MM.1S (cell line): ENCODE measurements at regions not wholly inside any gene's neighbourhood (a gene's known extent, or its start where the extent isn't known, plus 50 kb on each side); places are given as distances from the start of the nearest gene placed in this dataset.

ENCODE experiments used
- DNase-seq: peaks from one replicate; pipeline ENCODE4 v3.0.0-alpha.2; 2015
- H2AFZ ChIP-seq: fragments of 300-600 bp; sonication (generic); 2 replicates; pipeline ENCODE4 v1.6.0; 2016; ENCODE audit warnings: antibody characterized with exemption, low read length
- H3F3A ChIP-seq: fragments of 300-600 bp; sonication (generic); 2 replicates; pipeline ENCODE4 v1.6.1; 2016; ENCODE audit warnings: mild to moderate bottlenecking, antibody characterized with exemption, low read length, moderate library complexity, mixed read lengths; ENCODE audit not compliant: insufficient read depth
- H3K27ac ChIP-seq: fragments of 300-600 bp; sonication (generic); 2 replicates; pipeline ENCODE4 v1.5.1; 2016; ENCODE audit warnings: mild to moderate bottlenecking, low read length
- H3K27me3 ChIP-seq: fragments of 300-600 bp; sonication (generic); replicated peaks from 2 replicates; pipeline ENCODE4 v1.6.0; 2016; ENCODE audit warnings: low read length; ENCODE audit not compliant: insufficient read depth
- H3K36me3 ChIP-seq: fragments of 300-600 bp; sonication (generic); replicated peaks from 2 replicates; pipeline ENCODE4 v1.6.1; 2016; ENCODE audit warnings: mild to moderate bottlenecking, low read length, mixed read lengths; ENCODE audit not compliant: insufficient read depth
- H3K4me1 ChIP-seq: fragments of 300-600 bp; sonication (generic); 2 replicates; pipeline ENCODE4 v1.6.1; 2016; ENCODE audit warnings: low read length, mixed read lengths
- H3K4me2 ChIP-seq: fragments of 300-600 bp; sonication (generic); 2 replicates; pipeline ENCODE4 v1.6.0; 2016; ENCODE audit warnings: low read depth, low read length
- H3K4me3 ChIP-seq: fragments of 300-600 bp; sonication (generic); 2 replicates; pipeline ENCODE4 v1.5.1; 2016; ENCODE audit warnings: low read length, mixed read lengths
- H3K79me2 ChIP-seq: fragments of 300-600 bp; sonication (generic); 2 replicates; pipeline ENCODE4 v1.6.1; 2016; ENCODE audit warnings: mixed run types, low read length, mixed read lengths
- H3K9ac ChIP-seq: fragments of 300-600 bp; sonication (generic); 2 replicates; pipeline ENCODE4 v1.6.1; 2016; ENCODE audit warnings: low read length, mixed read lengths
- H3K9me2 ChIP-seq: fragments of 300-600 bp; sonication (generic); replicated peaks from 2 replicates; pipeline ENCODE4 v1.6.1; 2016; ENCODE audit warnings: mild to moderate bottlenecking, low read length, mixed read lengths; ENCODE audit not compliant: insufficient read depth
- H3K9me3 ChIP-seq: fragments of 300-600 bp; sonication (generic); replicated peaks from 2 replicates; pipeline ENCODE4 v1.6.1; 2016; ENCODE audit warnings: mild to moderate bottlenecking, low read length, mixed read lengths; ENCODE audit not compliant: insufficient read depth
- H4K20me1 ChIP-seq: fragments of 300-600 bp; sonication (generic); 2 replicates; pipeline ENCODE4 v1.6.1; 2016; ENCODE audit warnings: mild to moderate bottlenecking, low read length, moderate library complexity, mixed read lengths; ENCODE audit not compliant: insufficient read depth
- CTCF ChIP-seq: fragments of 300-600 bp; sonication (generic); IDR thresholded peaks from 2 replicates; pipeline ENCODE4 v1.5.1; 2016; ENCODE audit warnings: antibody characterized with exemption, low read length, mixed read lengths
- EZH2 ChIP-seq: fragments of 300-600 bp; sonication (generic); optimal IDR thresholded peaks from 2 replicates; pipeline ENCODE3; 2017; ENCODE audit warnings: low read depth, mild to moderate bottlenecking, antibody characterized with exemption, low read length, mixed read lengths
- EZH2phosphoT487 ChIP-seq: fragments of 300-600 bp; sonication (generic); IDR thresholded peaks from 2 replicates; pipeline ENCODE4 v1.6.1; 2018; ENCODE audit warnings: antibody characterized with exemption, low read length

- Histone ChIP-seq H3F3A (no peaks in the 10 kb centered on the region), H3K4me2 (no peak overlapping the region), H3K27me3 (no peaks in the 10 kb centered on the region), H3K27ac (no peak overlapping the region), H3K79me2 (no peaks in the 10 kb centered on the region), H3K36me3 (no peaks in the 10 kb centered on the region), H4K20me1 (no peaks in the 10 kb centered on the region), H3K9me3 (no peaks in the 10 kb centered on the region), H3K9ac (no peak overlapping the region), H3K4me3 (no peak overlapping the region), H3K9me2 (no peaks in the 10 kb centered on the region), H2AFZ (no peak overlapping the region), H3K4me1 (no peaks in the 10 kb centered on the region)
- no peak for DNase-seq
- TF ChIP-seq EZH2 (no peak), CTCF (no peak), EZH2phosphoT487 (no peak)
Observed at GRCh38 chr1:164343189-164343588, 215.8 kb upstream of the PBX1 start.

- Histone ChIP-seq H3K36me3 (no peaks in the 10 kb centered on the region), H3K9ac (no peak overlapping the region), H2AFZ (no peak overlapping the region), H4K20me1 (no peaks in the 10 kb centered on the region), H3K79me2 (no peaks in the 10 kb centered on the region), H3K4me3 (no peak overlapping the region), H3K27ac (no peak overlapping the region), H3K4me1 (no peaks in the 10 kb centered on the region), H3K9me2 (no peaks in the 10 kb centered on the region), H3K4me2 (no peak overlapping the region), H3F3A (no peaks in the 10 kb centered on the region), H3K9me3 (0 out of 2 replicates have a peak, but pooled peaks cover 3% of the 10 kb centered on the region), H3K27me3 (no peaks in the 10 kb centered on the region)
- no peak for DNase-seq
- TF ChIP-seq CTCF (no peak), EZH2 (no peak), EZH2phosphoT487 (no peak)
Observed at GRCh38 chr1:164347980-164348379, 211.0 kb upstream of the PBX1 start.

- H3K4me2 ChIP-seq = no peak overlapping the region
- no peaks in the 10 kb centered on the region for H3K36me3 ChIP-seq
- no peaks in the 10 kb centered on the region for H3K27me3 ChIP-seq
- no peak overlapping the region for H3K27ac ChIP-seq
- no peak for TF ChIP-seq CTCF
- TF ChIP-seq EZH2phosphoT487 = no peak
- no peak for TF ChIP-seq EZH2
- DNase-seq = no peak
- H3F3A ChIP-seq = no peaks in the 10 kb centered on the region
- no peaks in the 10 kb centered on the region for H3K79me2 ChIP-seq
- H3K9me2 ChIP-seq = no peaks in the 10 kb centered on the region
- no peaks in the 10 kb centered on the region for H4K20me1 ChIP-seq
- no peak overlapping the region for H3K9ac ChIP-seq
- H3K4me3 ChIP-seq = no peak overlapping the region
- H3K4me1 ChIP-seq = no peaks in the 10 kb centered on the region
- no peak overlapping the region for H2AFZ ChIP-seq
- H3K9me3 ChIP-seq = 0 out of 2 replicates have a peak, but pooled peaks cover 4% of the 10 kb centered on the region
Observed at GRCh38 chr1:164356511-164356910, 202.5 kb upstream of the PBX1 start.
